HG03139 (cell line): ENCODE measurements at regions not wholly inside any gene's neighbourhood (a gene's known extent, or its start where the extent isn't known, plus 50 kb on each side); places are given as distances from the start of the nearest gene placed in this dataset.

Experiments used
- ATAC-seq: cut with Tn5 transposase; IDR thresholded peaks from one replicate; pipeline ENCODE4 v1.9.1; 2021; ENCODE audit not compliant: unreplicated experiment

GRCh38 chr22:49192180-49192856 is 635.4 kb downstream of the BRD1 start:
- no peak for ATAC-seq

GRCh38 chr22:49191506-49191980 is 636.1 kb downstream of the BRD1 start:
- ATAC-seq: no peak

- no peak for ATAC-seq
These were observed 636.7 kb downstream of the BRD1 start for GRCh38 chr22:49190816-49191505.

- no peak for ATAC-seq
These were observed 637.8 kb downstream of the BRD1 start for GRCh38 chr22:49189871-49190270.

- ATAC-seq: no peak
These were observed 639.1 kb downstream of the BRD1 start for GRCh38 chr22:49188591-49188990.

GRCh38 chr22:49188091-49188490 is 639.6 kb downstream of the BRD1 start:
- ATAC-seq: no peak

GRCh38 chr22:49186762-49187161 is 640.9 kb downstream of the BRD1 start:
- ATAC-seq: no peak

GRCh38 chr22:49186293-49186692 is 641.4 kb downstream of the BRD1 start:
- ATAC-seq: no peak

- ATAC-seq: no peak
These were observed 642.2 kb downstream of the BRD1 start for GRCh38 chr22:49185312-49185969.

GRCh38 chr22:49184736-49185135 is 642.9 kb downstream of the BRD1 start:
- no peak for ATAC-seq

- ATAC-seq: no peak
These were observed 643.9 kb downstream of the BRD1 start for GRCh38 chr22:49183826-49184216.

- no peak for ATAC-seq
These were observed 644.4 kb downstream of the BRD1 start for GRCh38 chr22:49183208-49183825.

GRCh38 chr22:49182416-49182815 is 645.3 kb downstream of the BRD1 start:
- ATAC-seq: no peak

GRCh38 chr22:49181942-49182341 is 645.7 kb downstream of the BRD1 start:
- ATAC-seq: no peak

- ATAC-seq: no peak
These were observed 646.2 kb downstream of the BRD1 start for GRCh38 chr22:49181431-49181830.

GRCh38 chr22:49180683-49181024 is 647.0 kb downstream of the BRD1 start:
- no peak for ATAC-seq

- ATAC-seq: no peak
These were observed 647.6 kb downstream of the BRD1 start for GRCh38 chr22:49179886-49180682.

GRCh38 chr22:49179175-49179574 is 648.5 kb downstream of the BRD1 start:
- ATAC-seq: no peak

- ATAC-seq: no peak
These were observed 649.2 kb downstream of the BRD1 start for GRCh38 chr22:49178246-49179005.

- no peak for ATAC-seq
These were observed 650.0 kb downstream of the BRD1 start for GRCh38 chr22:49177666-49178065.
